ENCODE measurements at regions not wholly inside any gene's neighbourhood (a gene's known extent, or its start where the extent isn't known, plus 50 kb on each side); places are given as distances from the start of the nearest gene placed in this dataset.
"Not testable (repeated sequence)": the region's sequence is repeated elsewhere in the genome, so short reads cannot be mapped to it uniquely, and the experiment has no call there.

- H3K27me3 Mint-ChIP-seq (ENCODE audit: insufficient read depth, low read depth, poor library complexity); H3K27ac Mint-ChIP-seq; ATAC-seq; H3K9me2 ChIP-seq (ENCODE audit: insufficient read depth); H3K79me2 ChIP-seq (replicated peaks; ENCODE audit: insufficient read depth); H2AFZ ChIP-seq; DNase-seq (ENCODE audit: low spot score); H3K27ac ChIP-seq (ENCODE audit: low read depth); H3K36me3 ChIP-seq (ENCODE audit: insufficient read depth); H3K4me3 ChIP-seq; H3F3A ChIP-seq (replicated peaks; ENCODE audit: low read depth); H3K27me3 ChIP-seq (ENCODE audit: insufficient read depth); H3K4me2 ChIP-seq; H3K4me1 ChIP-seq (ENCODE audit: insufficient read depth); H3K36me3 Mint-ChIP-seq (ENCODE audit: low read depth); H3K4me1 Mint-ChIP-seq; H4K20me1 ChIP-seq (replicated peaks; ENCODE audit: insufficient read depth); H3K4me3 Mint-ChIP-seq: not testable (repeated sequence)
- peaks cover 81% of the 10 kb centered on the region for H3K9me3 Mint-ChIP-seq
Observed at GRCh38 chrY:11100472-11100871, 1572.8 kb downstream of the TSPY10 start.

GRCh38 chrY:11102987-11103386, 1575.3 kb downstream of the TSPY10 start:
- not testable (repeated sequence) for H2AFZ ChIP-seq; H3K79me2 ChIP-seq (replicated peaks; ENCODE audit: insufficient read depth); H3K27me3 Mint-ChIP-seq (ENCODE audit: insufficient read depth, low read depth, poor library complexity); H3K36me3 Mint-ChIP-seq (ENCODE audit: low read depth); DNase-seq (ENCODE audit: low spot score); H4K20me1 ChIP-seq (replicated peaks; ENCODE audit: insufficient read depth); H3K27ac ChIP-seq (ENCODE audit: low read depth); H3K4me1 ChIP-seq (ENCODE audit: insufficient read depth); ATAC-seq; H3K36me3 ChIP-seq (ENCODE audit: insufficient read depth); H3K4me1 Mint-ChIP-seq; H3K27ac Mint-ChIP-seq; H3K9me2 ChIP-seq (ENCODE audit: insufficient read depth); H3K4me3 Mint-ChIP-seq; H3K4me3 ChIP-seq; H3F3A ChIP-seq (replicated peaks; ENCODE audit: low read depth); H3K4me2 ChIP-seq; H3K27me3 ChIP-seq (ENCODE audit: insufficient read depth)
- H3K9me3 Mint-ChIP-seq, result peaks cover 83% of the 10 kb centered on the region

GRCh38 chrY:11107127-11107918, 1579.6 kb downstream of the TSPY10 start:
- not testable (repeated sequence) for DNase-seq (ENCODE audit: low spot score); H3K4me3 ChIP-seq; H3K27ac Mint-ChIP-seq; ATAC-seq; H3K27ac ChIP-seq (ENCODE audit: low read depth); H3K4me1 ChIP-seq (ENCODE audit: insufficient read depth); H3K4me1 Mint-ChIP-seq; H3K27me3 Mint-ChIP-seq (ENCODE audit: insufficient read depth, low read depth, poor library complexity); H3K4me2 ChIP-seq; H3K36me3 ChIP-seq (ENCODE audit: insufficient read depth); H3F3A ChIP-seq (replicated peaks; ENCODE audit: low read depth); H3K9me2 ChIP-seq (ENCODE audit: insufficient read depth); H3K79me2 ChIP-seq (replicated peaks; ENCODE audit: insufficient read depth); H3K27me3 ChIP-seq (ENCODE audit: insufficient read depth); H2AFZ ChIP-seq; H4K20me1 ChIP-seq (replicated peaks; ENCODE audit: insufficient read depth); H3K4me3 Mint-ChIP-seq
- H3K9me3 Mint-ChIP-seq, result peaks cover 86% of the 10 kb centered on the region
- H3K36me3 Mint-ChIP-seq (ENCODE audit: low read depth), result peaks cover 13% of the 10 kb centered on the region

GRCh38 chrY:11151724-11152123, 1549.3 kb upstream of the USP9Y start:
- not testable (repeated sequence) for H3K27me3 Mint-ChIP-seq (ENCODE audit: insufficient read depth, low read depth, poor library complexity); H3K4me1 Mint-ChIP-seq; H3K4me3 Mint-ChIP-seq; ATAC-seq; H3K36me3 ChIP-seq (ENCODE audit: insufficient read depth); H3K36me3 Mint-ChIP-seq (ENCODE audit: low read depth); H2AFZ ChIP-seq; H3K27me3 ChIP-seq (ENCODE audit: insufficient read depth); H3K27ac Mint-ChIP-seq; H3K79me2 ChIP-seq (replicated peaks; ENCODE audit: insufficient read depth); H3K27ac ChIP-seq (ENCODE audit: low read depth); DNase-seq (ENCODE audit: low spot score); H3F3A ChIP-seq (replicated peaks; ENCODE audit: low read depth); H3K4me1 ChIP-seq (ENCODE audit: insufficient read depth); H3K4me2 ChIP-seq; H3K4me3 ChIP-seq; H4K20me1 ChIP-seq (replicated peaks; ENCODE audit: insufficient read depth); H3K9me2 ChIP-seq (ENCODE audit: insufficient read depth)
- H3K9me3 Mint-ChIP-seq, result peaks cover 64% of the 10 kb centered on the region

GRCh38 chrY:11156100-11156499, 1544.9 kb upstream of the USP9Y start:
- H3K9me3 Mint-ChIP-seq, result peaks cover 58% of the 10 kb centered on the region
- not testable (repeated sequence) for DNase-seq (ENCODE audit: low spot score); H3K27ac Mint-ChIP-seq; H3K4me1 Mint-ChIP-seq; H3K36me3 Mint-ChIP-seq (ENCODE audit: low read depth); H3K4me1 ChIP-seq (ENCODE audit: insufficient read depth); H2AFZ ChIP-seq; H3K4me3 Mint-ChIP-seq; H4K20me1 ChIP-seq (replicated peaks; ENCODE audit: insufficient read depth); H3K36me3 ChIP-seq (ENCODE audit: insufficient read depth); H3K79me2 ChIP-seq (replicated peaks; ENCODE audit: insufficient read depth); H3K9me2 ChIP-seq (ENCODE audit: insufficient read depth); H3K4me3 ChIP-seq; H3K27me3 Mint-ChIP-seq (ENCODE audit: insufficient read depth, low read depth, poor library complexity); H3K27ac ChIP-seq (ENCODE audit: low read depth); ATAC-seq; H3F3A ChIP-seq (replicated peaks; ENCODE audit: low read depth); H3K27me3 ChIP-seq (ENCODE audit: insufficient read depth); H3K4me2 ChIP-seq

GRCh38 chrY:11156846-11157245, 1544.2 kb upstream of the USP9Y start:
- not testable (repeated sequence) for H3K36me3 Mint-ChIP-seq (ENCODE audit: low read depth); H3K27me3 Mint-ChIP-seq (ENCODE audit: insufficient read depth, low read depth, poor library complexity); H3K9me2 ChIP-seq (ENCODE audit: insufficient read depth); H3K79me2 ChIP-seq (replicated peaks; ENCODE audit: insufficient read depth); DNase-seq (ENCODE audit: low spot score); H3K36me3 ChIP-seq (ENCODE audit: insufficient read depth); H3K27me3 ChIP-seq (ENCODE audit: insufficient read depth); H4K20me1 ChIP-seq (replicated peaks; ENCODE audit: insufficient read depth); H3K4me3 Mint-ChIP-seq; H3K4me2 ChIP-seq; H3K27ac Mint-ChIP-seq; H3K4me1 Mint-ChIP-seq; H2AFZ ChIP-seq; H3K27ac ChIP-seq (ENCODE audit: low read depth); H3K4me3 ChIP-seq; ATAC-seq; H3F3A ChIP-seq (replicated peaks; ENCODE audit: low read depth); H3K4me1 ChIP-seq (ENCODE audit: insufficient read depth)
- peaks cover 56% of the 10 kb centered on the region for H3K9me3 Mint-ChIP-seq

- not testable (repeated sequence) for H2AFZ ChIP-seq; H3K36me3 Mint-ChIP-seq (ENCODE audit: low read depth); H3K4me3 Mint-ChIP-seq
Observed at GRCh38 chrY:11177033-11177432, 1524.0 kb upstream of the USP9Y start.

More at GRCh38 chrY:11177033-11177432, 1524.0 kb upstream of the USP9Y start:
- not testable (repeated sequence) for H3K4me3 ChIP-seq; H3F3A ChIP-seq (replicated peaks; ENCODE audit: low read depth); H3K27ac ChIP-seq (ENCODE audit: low read depth); H3K27ac Mint-ChIP-seq; DNase-seq (ENCODE audit: low spot score); H3K4me1 Mint-ChIP-seq; H3K4me1 ChIP-seq (ENCODE audit: insufficient read depth); H3K79me2 ChIP-seq (replicated peaks; ENCODE audit: insufficient read depth); H3K27me3 Mint-ChIP-seq (ENCODE audit: insufficient read depth, low read depth, poor library complexity); H3K4me2 ChIP-seq; H4K20me1 ChIP-seq (replicated peaks; ENCODE audit: insufficient read depth); H3K27me3 ChIP-seq (ENCODE audit: insufficient read depth); H3K36me3 ChIP-seq (ENCODE audit: insufficient read depth); ATAC-seq; H3K9me2 ChIP-seq (ENCODE audit: insufficient read depth)
- peaks cover 35% of the 10 kb centered on the region for H3K9me3 Mint-ChIP-seq
